Endothelial cell of umbilical vein (primary cell): ENCODE measurements at regions not wholly inside any gene's neighbourhood (a gene's known extent, or its start where the extent isn't known, plus 50 kb on each side); places are given as distances from the start of the nearest gene placed in this dataset.

Source experiments
- EZH2 ChIP-seq: IDR thresholded peaks from 2 replicates; pipeline ENCODE4 v1.6.1; 2012; ENCODE audit warnings: borderline replicate concordance, low read depth, mild to moderate bottlenecking, moderate library complexity, low read length, inconsistent platforms; ENCODE audit not compliant: severe bottlenecking
- TF ChIP-seq, protein P1 (sequence below), 2 donors: IDR thresholded peaks; 1 replicate in 1 of 2; 2 replicates in 1 of 2; pipeline ENCODE4 v1.5.1; 2011; ENCODE audit warnings: low read length in 2 of 2, mild to moderate bottlenecking in 2 of 2, moderate library complexity in 2 of 2, control low read depth in 1 of 2, inconsistent platforms in 1 of 2, low read depth in 1 of 2; ENCODE audit not compliant: insufficient read depth in 1 of 2; ENCODE audit errors: extremely low read depth in 1 of 2

DNA sequence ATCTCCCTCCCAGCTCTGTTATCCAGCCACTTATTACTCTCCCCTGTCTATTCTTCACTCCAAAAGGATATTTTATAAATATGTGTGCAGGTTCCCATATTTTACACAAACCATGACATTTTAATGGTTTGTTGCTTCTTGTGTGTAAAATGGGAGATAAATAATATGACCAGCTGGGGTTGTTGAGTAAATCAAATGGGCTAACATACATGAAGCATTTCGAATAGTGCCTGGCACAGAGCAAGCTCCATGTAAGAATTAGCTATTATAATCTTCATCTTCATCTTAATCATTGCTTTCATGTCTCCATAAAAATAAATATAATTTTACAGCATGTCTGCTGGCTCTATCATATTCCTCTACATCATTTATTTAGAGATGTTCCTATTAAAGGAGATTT is 283.1 kb downstream of the RAD51AP2 start:
- TF ChIP-seq, protein P1, sequence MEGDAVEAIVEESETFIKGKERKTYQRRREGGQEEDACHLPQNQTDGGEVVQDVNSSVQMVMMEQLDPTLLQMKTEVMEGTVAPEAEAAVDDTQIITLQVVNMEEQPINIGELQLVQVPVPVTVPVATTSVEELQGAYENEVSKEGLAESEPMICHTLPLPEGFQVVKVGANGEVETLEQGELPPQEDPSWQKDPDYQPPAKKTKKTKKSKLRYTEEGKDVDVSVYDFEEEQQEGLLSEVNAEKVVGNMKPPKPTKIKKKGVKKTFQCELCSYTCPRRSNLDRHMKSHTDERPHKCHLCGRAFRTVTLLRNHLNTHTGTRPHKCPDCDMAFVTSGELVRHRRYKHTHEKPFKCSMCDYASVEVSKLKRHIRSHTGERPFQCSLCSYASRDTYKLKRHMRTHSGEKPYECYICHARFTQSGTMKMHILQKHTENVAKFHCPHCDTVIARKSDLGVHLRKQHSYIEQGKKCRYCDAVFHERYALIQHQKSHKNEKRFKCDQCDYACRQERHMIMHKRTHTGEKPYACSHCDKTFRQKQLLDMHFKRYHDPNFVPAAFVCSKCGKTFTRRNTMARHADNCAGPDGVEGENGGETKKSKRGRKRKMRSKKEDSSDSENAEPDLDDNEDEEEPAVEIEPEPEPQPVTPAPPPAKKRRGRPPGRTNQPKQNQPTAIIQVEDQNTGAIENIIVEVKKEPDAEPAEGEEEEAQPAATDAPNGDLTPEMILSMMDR (IDR thresholded peaks at IDR 0.05; ENCODE audit: extremely low read depth in 1 of 2, insufficient read depth in 1 of 2, low read depth in 1 of 2, low read length in 2 of 2), result no peak
- TF ChIP-seq EZH2, result no peak
